ENCODE measurements at regions not wholly inside any gene's neighbourhood (a gene's known extent, or its start where the extent isn't known, plus 50 kb on each side); places are given as distances from the start of the nearest gene placed in this dataset.

GRCh38 chr2:121038031-121038430 lies 247.0 kb downstream of the TFCP2L1 start:
- DNase-seq, result no peak

GRCh38 chr2:121038431-121038830 lies 246.6 kb downstream of the TFCP2L1 start:
- DNase-seq, result no peak

- DNase-seq, result no peak
Measured at GRCh38 chr2:121038891-121039616, 245.9 kb downstream of the TFCP2L1 start.

- DNase-seq, result no peak
Measured at GRCh38 chr2:121039679-121040078, 245.3 kb downstream of the TFCP2L1 start.

GRCh38 chr2:121041516-121041915 lies 243.5 kb downstream of the TFCP2L1 start:
- DNase-seq, result no peak

GRCh38 chr2:121043061-121043826 lies 241.8 kb downstream of the TFCP2L1 start:
- DNase-seq, result no peak

- DNase-seq, result no peak
Measured at GRCh38 chr2:121043827-121044222, 241.2 kb downstream of the TFCP2L1 start.

GRCh38 chr2:121044412-121044811 lies 240.6 kb downstream of the TFCP2L1 start:
- no peak for DNase-seq

- DNase-seq, result no peak
Measured at GRCh38 chr2:121045245-121045644, 239.8 kb downstream of the TFCP2L1 start.

GRCh38 chr2:121046335-121046734 lies 238.7 kb downstream of the TFCP2L1 start:
- no peak for DNase-seq

GRCh38 chr2:121047383-121047782 lies 237.6 kb downstream of the TFCP2L1 start:
- no peak for DNase-seq

GRCh38 chr2:121049131-121049530 lies 235.9 kb downstream of the TFCP2L1 start:
- no peak for DNase-seq

GRCh38 chr2:121049950-121050585 lies 234.9 kb downstream of the TFCP2L1 start:
- no peak for DNase-seq

GRCh38 chr2:121051311-121051710 lies 233.7 kb downstream of the TFCP2L1 start:
- DNase-seq, result no peak

GRCh38 chr2:121052023-121052422 lies 233.0 kb downstream of the TFCP2L1 start:
- DNase-seq, result no peak

- no peak for DNase-seq
Measured at GRCh38 chr2:121052521-121052920, 232.5 kb downstream of the TFCP2L1 start.

- DNase-seq, result no peak
Measured at GRCh38 chr2:121055088-121055487, 229.9 kb downstream of the TFCP2L1 start.

- no peak for DNase-seq
Measured at GRCh38 chr2:121055501-121055900, 229.5 kb downstream of the TFCP2L1 start.

- no peak for DNase-seq
Measured at GRCh38 chr2:121058852-121059558, 226.0 kb downstream of the TFCP2L1 start.

- no peak for DNase-seq
Measured at GRCh38 chr2:121059651-121060649, 225.1 kb downstream of the TFCP2L1 start.

GRCh38 chr2:121061633-121062032 lies 223.4 kb downstream of the TFCP2L1 start:
- DNase-seq, result no peak

- DNase-seq, result no peak
Measured at GRCh38 chr2:121063471-121063870, 221.5 kb downstream of the TFCP2L1 start.
